ENCODE measurements at regions not wholly inside any gene's neighbourhood (a gene's known extent, or its start where the extent isn't known, plus 50 kb on each side); places are given as distances from the start of the nearest gene placed in this dataset.
"Not testable (repeated sequence)": the region's sequence is repeated elsewhere in the genome, so short reads cannot be mapped to it uniquely, and the experiment has no call there.

GRCh38 chr1:213687832-213688231 is 299.9 kb upstream of the PROX1 start:
- no peak for DNase-seq

DNA sequence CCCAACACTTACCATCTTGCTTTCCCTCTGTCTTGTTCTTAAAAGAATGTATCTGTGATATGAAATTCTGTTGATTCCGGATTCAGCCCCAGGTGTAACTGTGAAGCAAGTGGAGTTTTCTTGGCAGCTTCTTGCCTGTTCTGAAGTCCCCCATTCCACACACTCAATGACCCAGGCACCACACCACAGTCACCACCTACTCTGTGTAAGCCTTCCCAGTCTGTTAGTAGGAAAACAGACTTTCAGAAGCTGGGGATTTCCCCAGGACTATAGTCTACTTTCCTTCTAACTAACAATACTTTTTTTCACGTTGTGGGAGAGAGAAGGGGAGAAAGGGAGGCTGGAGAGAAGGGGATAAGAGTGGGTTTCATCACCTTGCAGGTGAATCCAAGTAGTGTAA is 299.1 kb upstream of the PROX1 start:
- DNase-seq, result no peak

GRCh38 chr1:213689260-213689659 is 298.5 kb upstream of the PROX1 start:
- DNase-seq, result peak in 1 of 3 experiments; percentile 7

- DNase-seq, result no peak
Observed at GRCh38 chr1:213690341-213690917, 297.3 kb upstream of the PROX1 start.

DNA sequence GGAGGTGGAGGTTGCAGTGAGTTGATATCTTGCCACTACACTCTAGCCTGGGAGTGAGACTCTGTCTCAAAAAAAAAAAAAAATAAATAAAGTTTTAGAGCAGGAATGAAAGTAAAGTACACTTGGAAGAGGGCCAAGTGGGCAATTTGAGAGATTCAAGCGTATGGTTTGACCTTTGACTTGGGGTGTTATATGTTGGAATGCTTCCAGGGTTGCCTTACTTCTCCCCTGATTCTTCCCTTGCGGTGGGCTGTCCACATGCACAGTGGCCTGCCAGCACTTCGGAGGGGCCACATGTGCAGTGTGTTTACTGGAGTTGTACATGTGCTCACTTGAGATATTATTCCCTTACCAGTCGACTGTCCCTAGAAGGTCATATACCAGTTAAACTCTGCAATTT is 295.5 kb upstream of the PROX1 start:
- no peak for DNase-seq

DNA sequence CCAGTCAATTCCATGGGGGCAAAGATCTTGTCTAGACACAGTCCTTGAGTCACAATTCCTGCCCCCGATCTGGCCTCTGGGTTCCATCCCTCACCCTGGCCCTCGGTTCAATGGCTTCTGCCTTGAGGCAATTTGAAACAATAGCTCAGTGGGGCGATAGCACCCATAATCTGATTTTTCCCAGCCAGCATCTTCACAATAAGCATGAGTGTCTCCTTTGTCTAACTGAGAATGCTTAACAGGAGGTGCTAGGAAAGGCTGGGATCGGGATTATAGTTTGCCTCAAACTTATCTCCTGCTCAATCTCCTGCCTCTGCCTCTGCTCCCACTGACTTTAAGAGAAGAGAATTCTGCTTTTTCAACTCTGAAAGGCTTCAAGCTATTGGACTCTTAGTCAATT is 293.9 kb upstream of the PROX1 start:
- peak in 1 of 3 experiments; percentile 8 for DNase-seq

- no peak for DNase-seq
Observed at GRCh38 chr1:213697192-213697802, 290.5 kb upstream of the PROX1 start.

DNA sequence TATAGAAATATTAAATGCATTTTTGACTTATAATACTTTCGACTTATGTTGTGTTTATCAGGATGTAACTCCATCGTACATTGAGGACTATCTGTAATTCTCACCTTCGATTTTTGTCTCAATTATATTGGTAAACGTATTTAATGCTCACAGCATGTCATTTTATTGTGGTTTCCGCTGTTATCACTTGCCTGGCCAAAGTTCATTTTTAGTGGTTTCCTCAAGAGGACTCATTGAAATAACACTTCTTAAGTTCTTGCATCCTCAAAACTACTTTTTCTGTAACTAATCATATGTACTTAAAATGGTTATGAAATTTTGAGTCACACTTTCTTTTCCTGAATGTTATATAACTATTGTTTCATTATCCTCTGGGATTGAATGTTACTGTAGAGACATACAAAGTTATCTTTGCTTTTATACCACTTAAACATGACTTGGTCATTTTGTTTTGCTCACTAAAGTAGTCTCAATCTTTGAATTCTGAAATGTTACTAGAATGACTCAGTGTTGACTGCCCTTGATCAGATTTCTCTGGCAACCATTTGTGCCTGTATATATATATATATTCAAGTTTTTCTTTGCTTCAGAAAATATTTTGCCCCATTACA is 289.6 kb upstream of the PROX1 start:
- DNase-seq, result no peak

- DNase-seq, result no peak
Observed at GRCh38 chr1:213702703-213703102, 285.1 kb upstream of the PROX1 start.

- DNase-seq, result no peak
Observed at GRCh38 chr1:213704941-213705340, 282.8 kb upstream of the PROX1 start.

DNA sequence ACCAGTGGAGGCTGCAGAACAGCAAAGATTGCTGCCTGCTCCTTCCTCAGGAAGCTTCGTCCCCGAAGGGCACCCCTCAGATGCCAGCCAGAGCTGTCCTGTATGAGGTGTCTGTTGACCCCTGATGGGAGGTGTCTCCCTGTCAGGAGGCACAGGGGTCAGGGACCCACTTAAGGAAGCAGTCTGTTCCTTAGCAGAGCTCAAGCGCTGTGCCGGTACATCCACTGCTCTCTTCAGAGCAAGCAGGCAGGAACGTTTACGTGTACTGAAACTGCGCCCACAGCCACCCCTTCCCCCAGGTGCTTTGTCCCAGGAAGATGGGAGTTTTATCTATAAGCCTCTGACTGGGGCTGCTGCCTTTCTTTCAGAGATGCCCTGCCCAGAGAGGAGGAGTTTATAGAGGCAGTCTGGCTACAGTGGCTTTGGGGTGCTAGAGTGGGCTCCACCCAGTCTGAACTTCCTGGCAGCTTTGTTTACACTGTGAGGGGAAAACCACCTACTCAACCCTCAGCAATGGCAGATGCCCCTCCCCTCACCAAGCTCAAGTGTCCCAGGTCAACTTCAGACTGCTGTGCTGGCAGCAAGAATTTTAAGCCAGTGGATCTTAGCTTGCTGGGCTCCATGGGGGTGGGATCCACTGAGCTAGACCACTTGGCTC is 275.8 kb upstream of the PROX1 start:
- not testable (repeated sequence) for DNase-seq

GRCh38 chr1:213714645-213715044 is 273.1 kb upstream of the PROX1 start:
- peak in 1 of 3 experiments; percentile 65 for DNase-seq

DNA sequence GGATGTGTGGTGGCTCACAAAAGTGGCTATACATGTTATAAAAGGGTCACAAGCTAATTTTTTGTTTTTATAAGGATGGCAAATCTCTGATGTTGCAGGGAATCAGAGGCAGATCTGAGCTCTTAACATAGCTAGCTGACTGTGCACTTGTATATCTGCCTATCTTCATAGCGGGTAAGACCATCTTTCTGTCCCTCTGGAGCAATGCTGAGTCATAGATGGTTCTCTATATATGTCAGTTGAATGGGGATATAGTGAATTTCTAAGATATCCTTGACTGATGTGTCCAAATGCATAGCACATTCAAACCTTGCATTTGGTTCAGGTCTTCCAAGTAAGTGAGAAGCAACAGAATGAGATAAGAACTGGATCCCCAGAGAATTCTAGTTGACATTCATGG is 272.6 kb upstream of the PROX1 start:
- no peak for DNase-seq

- no peak for DNase-seq
Observed at GRCh38 chr1:213719462-213719861, 268.3 kb upstream of the PROX1 start.

- DNase-seq, result peak; percentile 61 to 96 (median 74)
Observed at GRCh38 chr1:213720032-213720431, 267.7 kb upstream of the PROX1 start.

DNA sequence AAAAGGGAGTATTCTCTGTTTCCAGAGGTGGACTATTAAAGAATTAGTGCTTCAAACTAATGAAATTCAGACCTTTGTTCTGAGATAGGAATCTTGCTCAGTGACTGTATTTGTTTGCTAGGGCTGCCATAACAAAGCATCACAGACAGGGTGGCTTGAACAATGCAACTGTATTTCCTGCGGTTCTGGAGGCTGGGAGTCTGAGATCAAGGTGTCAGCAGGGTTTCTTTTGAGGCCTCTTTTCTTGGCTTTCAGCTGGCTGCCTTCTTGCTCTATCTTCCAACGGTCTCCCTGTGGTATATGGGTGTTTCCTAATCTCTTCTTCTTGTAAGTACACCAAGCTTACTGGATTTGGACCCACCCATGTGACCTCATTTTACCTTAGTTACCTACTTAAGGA is 264.6 kb upstream of the PROX1 start:
- no peak for DNase-seq

DNA sequence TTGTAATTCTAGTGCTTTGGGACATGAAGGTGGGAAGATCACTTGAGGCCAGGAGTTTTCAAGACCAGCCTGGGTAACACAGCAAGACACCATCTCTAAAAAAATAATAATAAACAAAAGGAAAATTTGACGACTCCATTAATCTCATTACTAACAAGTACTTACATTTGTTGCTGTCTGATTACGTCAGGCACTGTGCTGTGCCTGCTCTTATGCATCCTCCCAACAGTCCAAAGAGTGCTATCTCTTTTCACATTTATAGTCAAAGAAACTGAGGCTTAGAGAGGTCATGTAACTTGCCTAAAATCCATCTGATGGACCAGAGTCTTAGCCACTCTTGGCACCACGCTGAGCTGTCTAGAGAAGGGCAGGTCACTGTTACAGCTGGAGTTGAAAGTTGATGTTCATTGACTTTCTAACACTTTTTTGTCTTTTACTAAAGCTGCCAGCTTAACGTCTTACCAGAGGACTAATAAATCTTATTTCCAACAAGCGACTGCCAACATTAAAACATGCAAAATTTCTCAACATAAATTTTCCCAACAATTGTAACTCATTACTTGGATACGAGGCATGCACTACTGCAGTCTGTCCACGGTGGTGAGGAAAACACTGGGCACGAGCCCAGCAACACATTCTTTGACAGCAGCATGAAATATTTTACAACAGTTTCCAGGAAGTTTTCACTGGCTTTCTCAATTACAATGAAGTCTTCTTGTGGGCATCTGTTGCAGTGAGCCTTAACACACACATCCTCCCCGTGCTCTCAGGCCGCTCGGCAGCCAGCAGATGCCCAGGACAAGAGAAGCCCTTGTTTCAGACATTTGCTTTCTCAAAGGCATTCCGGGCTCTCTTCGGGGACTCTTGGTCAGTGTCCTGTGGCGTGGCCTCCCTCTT is 262.9 kb upstream of the PROX1 start:
- no peak for DNase-seq

DNA sequence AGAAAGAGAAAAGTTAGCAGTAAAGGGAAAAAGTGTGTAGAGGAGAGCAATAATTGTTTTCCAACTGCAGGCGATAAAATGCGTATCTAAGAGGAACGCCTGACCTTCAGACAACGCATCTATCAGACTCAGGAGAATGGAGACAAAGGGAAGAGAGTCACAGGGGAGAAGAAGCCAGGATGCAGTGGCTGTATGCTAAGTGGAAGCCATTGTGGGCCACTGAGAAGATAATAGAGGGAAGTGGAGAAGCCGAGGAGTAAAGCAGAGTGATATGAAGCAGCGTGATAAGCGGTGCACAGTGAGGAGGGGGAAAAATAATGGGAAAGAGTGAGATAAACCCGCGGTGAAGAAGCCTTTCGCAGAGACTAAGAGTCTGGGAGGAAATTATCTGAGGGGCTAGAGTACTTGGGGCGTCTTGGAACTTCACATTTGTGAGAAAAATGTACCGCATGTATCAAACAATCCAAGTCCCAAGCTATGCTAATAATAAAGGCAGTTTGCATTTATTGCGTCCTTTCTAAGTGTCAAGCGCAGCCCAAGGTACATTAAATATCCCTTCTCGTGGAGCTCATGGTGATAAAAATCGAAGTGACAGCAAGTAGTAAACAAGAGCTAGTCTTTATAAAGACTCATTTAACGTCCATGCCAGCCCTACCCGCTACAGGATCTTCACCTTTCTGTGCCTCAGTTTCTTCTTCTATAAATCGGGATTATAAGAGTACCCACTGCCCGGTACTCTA is 259.8 kb upstream of the PROX1 start:
- no peak for DNase-seq

GRCh38 chr1:213728593-213729536 is 258.9 kb upstream of the PROX1 start:
- no peak for DNase-seq

DNA sequence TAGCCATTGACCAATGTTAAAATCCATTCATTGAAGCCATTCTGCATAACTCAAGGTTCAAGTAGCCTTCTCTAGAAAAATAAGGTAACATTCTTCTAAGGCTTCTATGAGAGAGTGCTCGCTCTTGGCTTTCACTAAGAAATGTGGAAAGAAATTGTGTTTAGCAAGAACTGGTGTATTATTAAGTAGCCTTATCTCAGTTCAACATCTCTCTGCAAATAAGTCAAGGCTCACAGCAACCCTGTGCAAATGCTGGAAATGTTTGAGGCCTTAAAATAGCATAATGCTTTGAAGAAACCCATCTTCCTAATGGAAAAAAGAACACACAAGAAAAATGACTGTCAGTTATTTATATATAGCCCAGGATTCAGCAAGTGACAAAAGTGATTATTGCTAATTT is 254.1 kb upstream of the PROX1 start:
- DNase-seq, result no peak

GRCh38 chr1:213737398-213738035 is 250.3 kb upstream of the PROX1 start:
- DNase-seq, result no peak
